ENCODE measurements at regions not wholly inside any gene's neighbourhood (a gene's known extent, or its start where the extent isn't known, plus 50 kb on each side); places are given as distances from the start of the nearest gene placed in this dataset.

- TF ChIP-seq CTCF (IDR thresholded peaks at IDR 0.05): no peak
- TF ChIP-seq POLR2A (IDR thresholded peaks at IDR 0.05): no peak
Observed at GRCh38 chr4:12973522-12973921, 510.6 kb downstream of the RAB28 start.
